B cell (primary cell): ENCODE measurements at regions not wholly inside any gene's neighbourhood (a gene's known extent, or its start where the extent isn't known, plus 50 kb on each side); places are given as distances from the start of the nearest gene placed in this dataset.

Source experiments
- ATAC-seq: fragments of 200-7000 bp; cut with Tn5 transposase; one replicate; pipeline ENCODE4 v1.10.0; 2021; ENCODE audit warnings: low read depth, mild to moderate bottlenecking, moderate number of reproducible peaks, moderate library complexity
- CTCF ChIA-PET: fragments of 350-600 bp; sonication (Branson Sonifier 250); formaldehyde crosslinking; loops from one replicate; lab custom pipeline; 2021; ENCODE audit warnings: antibody characterized with exemption, inconsistent platforms; lab: Charles Lee
- POLR2A ChIA-PET: fragments of 350-600 bp; sonication (Branson Sonifier 250); formaldehyde crosslinking; loops from one replicate; lab custom pipeline; 2021; ENCODE audit warnings: antibody characterized with exemption; lab: Charles Lee
- DNase-seq: peaks from one replicate; pipeline ENCODE4 v3.0.0; 2013
- H2AFZ ChIP-seq: 2 replicates; pipeline ENCODE4 v1.6.1; 2012; ENCODE audit warnings: mild to moderate bottlenecking, low read depth, low read length; ENCODE audit not compliant: insufficient read depth, poor library complexity, severe bottlenecking
- H3K27ac ChIP-seq, 2 donors: 1 replicate in 1 of 2; 2 replicates in 1 of 2; pipeline ENCODE4 v1.5.1; 2012 to 2013; ENCODE audit warnings: low read length in 2 of 2, mild to moderate bottlenecking in 2 of 2, moderate library complexity in 1 of 2
- H3K27me3 ChIP-seq, 4 experiments: fragments of 200-600 bp in 1 of 4; sonication (generic) in 1 of 4; replicated peaks in 1 of 4; 1 replicate in 2 of 4; 2 replicates in 2 of 4; pipeline versions ENCODE4 v1.6.1 to v1.7.0; 2013 to 2016; ENCODE audit warnings: low read length in 3 of 4, mild to moderate bottlenecking in 2 of 4, mixed read lengths in 1 of 4, moderate library complexity in 1 of 4; ENCODE audit not compliant: insufficient read depth in 4 of 4, control insufficient read depth in 3 of 4; ENCODE audit errors: control extremely low read depth in 1 of 4
- H3K36me3 ChIP-seq, 2 experiments: replicated peaks in 1 of 2; 1 replicate in 1 of 2; 2 replicates in 1 of 2; pipeline versions ENCODE4 v1.6.1 to v1.7.1; 2013; ENCODE audit warnings: low read length in 1 of 2; ENCODE audit not compliant: insufficient read depth in 2 of 2, control insufficient read depth in 1 of 2; ENCODE audit errors: control extremely low read depth in 1 of 2, extremely low read depth in 1 of 2
- H3K4me1 ChIP-seq, 2 donors: fragments of 200-600 bp in 1 of 2; sonication (generic) in 1 of 2; 1 replicate in 1 of 2; 2 replicates in 1 of 2; pipeline versions ENCODE4 v1.5.1 to v1.6.1; 2013 to 2017; ENCODE audit warnings: low read length in 2 of 2; ENCODE audit not compliant: control insufficient read depth in 2 of 2, insufficient read depth in 2 of 2
- H3K4me2 ChIP-seq: replicated peaks from 2 replicates; pipeline ENCODE3; 2012; ENCODE audit warnings: mild to moderate bottlenecking, low read depth, low read length; ENCODE audit not compliant: poor library complexity, severe bottlenecking
- H3K4me3 ChIP-seq, 5 experiments: fragments of 200-600 bp in 1 of 5; sonication (generic) in 1 of 5; 1 replicate in 3 of 5; 2 replicates in 2 of 5; pipeline versions ENCODE4 v1.5.1 to v1.7.0; 2011 to 2016; ENCODE audit warnings: low read length in 4 of 5, mild to moderate bottlenecking in 4 of 5, low read depth in 2 of 5, control low read depth in 1 of 5, moderate library complexity in 1 of 5; ENCODE audit not compliant: insufficient read depth in 1 of 5; ENCODE audit errors: control extremely low read depth in 1 of 5, extremely low read depth in 1 of 5
- H3K79me2 ChIP-seq: fragments of 200-600 bp; sonication (generic); one replicate; pipeline ENCODE4 v1.6.0; 2016; ENCODE audit warnings: low read length; ENCODE audit not compliant: control insufficient read depth, insufficient read depth
- H3K9ac ChIP-seq: fragments of 200-600 bp; sonication (generic); 2 replicates; pipeline ENCODE4 v1.6.1; 2017; ENCODE audit warnings: mild to moderate bottlenecking, low read length, moderate library complexity
- H3K9me3 ChIP-seq, 3 donors: one replicate each; pipeline versions ENCODE4 v1.6.1 to v1.7.1; 2013; ENCODE audit warnings: low read length in 2 of 3; ENCODE audit not compliant: control insufficient read depth in 2 of 3, insufficient read depth in 1 of 3; ENCODE audit errors: control extremely low read depth in 1 of 3
- H4K20me1 ChIP-seq: 2 replicates; pipeline ENCODE4 v1.6.0; 2012; ENCODE audit warnings: mild to moderate bottlenecking, low read length; ENCODE audit not compliant: insufficient read depth, control insufficient read depth, poor library complexity, severe bottlenecking
- H3K27ac Mint-ChIP-seq: one replicate; pipeline ENCODE4 v1.8.0; 2021; ENCODE audit warnings: mixed read lengths
- H3K27me3 Mint-ChIP-seq: one replicate; pipeline ENCODE4 v1.8.0; 2021; ENCODE audit warnings: mixed read lengths
- H3K4me1 Mint-ChIP-seq: one replicate; pipeline ENCODE4 v1.8.0; 2021; ENCODE audit warnings: mixed read lengths
- H3K4me3 Mint-ChIP-seq: one replicate; pipeline ENCODE4 v1.8.0; 2021; ENCODE audit warnings: mixed read lengths
- H3K9me3 Mint-ChIP-seq: one replicate; pipeline ENCODE4 v1.8.0; 2022; ENCODE audit warnings: mixed read lengths; ENCODE audit not compliant: insufficient read depth
- CTCF ChIP-seq: fragments of 200-600 bp; IDR thresholded peaks from one replicate; pipeline ENCODE4 v1.8.0; 2022; ENCODE audit warnings: antibody characterized with exemption, mild to moderate bottlenecking
- EZH2 ChIP-seq: IDR thresholded peaks from 2 replicates; pipeline ENCODE4 v1.6.1; 2012; ENCODE audit warnings: borderline replicate concordance, low read depth, mild to moderate bottlenecking, moderate library complexity, low read length; ENCODE audit not compliant: insufficient read depth, poor library complexity, severe bottlenecking
- WGBS: methylation state at CpG from one replicate; pipeline ENCODE4 v1.1.5; 2013; ENCODE audit warnings: missing lambda C conversion rate; ENCODE audit not compliant: insufficient coverage; 5-methylcytosine and 5-hydroxymethylcytosine counted together
- intact Hi-C: fragments of 100-400 bp; cut with micrococcal nuclease; formaldehyde crosslinking; loops from one replicate; pipeline ENCODE4 v1.10.0; 2022

DNA sequence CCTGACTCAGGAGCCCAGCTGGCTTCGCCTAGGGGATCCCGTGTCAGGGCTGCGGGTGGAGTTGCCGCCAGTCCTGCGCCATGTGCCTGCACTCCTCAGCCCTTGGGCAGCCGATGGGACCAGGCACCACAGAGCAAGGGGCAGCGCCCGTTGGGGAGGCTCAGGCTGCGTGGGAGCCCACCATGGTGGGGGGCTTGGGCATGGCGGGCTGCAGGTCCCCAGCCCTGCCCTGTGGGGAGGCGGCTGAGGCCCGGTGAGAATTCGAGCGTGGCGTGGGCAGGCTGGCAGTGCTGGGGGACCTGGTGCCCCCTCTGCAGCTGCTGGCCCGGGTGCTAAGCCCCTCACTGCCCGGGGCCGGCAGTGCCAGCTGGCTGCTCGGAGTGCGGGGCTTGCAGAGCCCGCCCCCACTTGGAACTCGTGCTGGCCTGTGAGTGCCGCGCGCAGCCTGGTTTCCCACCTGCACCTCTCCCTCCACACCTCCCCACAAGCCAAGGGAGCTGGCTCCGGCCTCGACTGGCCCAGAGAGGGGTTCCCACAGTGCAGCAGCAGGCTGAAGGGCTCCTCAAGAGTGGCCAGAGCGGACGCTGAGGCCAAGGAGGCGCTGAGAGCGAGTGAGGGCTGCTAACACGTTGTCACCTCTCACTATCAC lies 135.1 kb upstream of the SEL1L start:
- no peak overlapping the region for H3K27ac ChIP-seq
- no peaks in the 10 kb centered on the region for H3K27me3 Mint-ChIP-seq
- TF ChIP-seq EZH2, result no peak
- no peak for TF ChIP-seq CTCF
- no peaks in the 10 kb centered on the region for H3K79me2 ChIP-seq
- H3K27me3 ChIP-seq, result no peaks in the 10 kb centered on the region
- H2AFZ ChIP-seq, result no peak overlapping the region
- ChIA-PET CTCF (no interaction called here), POLR2A (no interaction called here)
- no peaks in the 10 kb centered on the region for H3K4me1 ChIP-seq
- no peaks in the 10 kb centered on the region for H3K36me3 ChIP-seq
- peaks cover 0 to 14% (median 0%) of the 10 kb centered on the region in 3 donors for H3K9me3 ChIP-seq
- ATAC-seq (no peak), DNase-seq (no peak)
- H4K20me1 ChIP-seq, result no peaks in the 10 kb centered on the region
- H3K4me3 ChIP-seq, result no peak overlapping the region
- no peaks in the 10 kb centered on the region for H3K9me3 Mint-ChIP-seq
- intact Hi-C loops, result no loop called here
- H3K4me1 Mint-ChIP-seq, result no peaks in the 10 kb centered on the region
- 92% methylated on average over 27 of the region's 32 CpGs for WGBS
- H3K4me2 ChIP-seq, result no peak overlapping the region
- no peak overlapping the region for H3K4me3 Mint-ChIP-seq
- no peak overlapping the region for H3K9ac ChIP-seq
- no peak overlapping the region for H3K27ac Mint-ChIP-seq

DNA sequence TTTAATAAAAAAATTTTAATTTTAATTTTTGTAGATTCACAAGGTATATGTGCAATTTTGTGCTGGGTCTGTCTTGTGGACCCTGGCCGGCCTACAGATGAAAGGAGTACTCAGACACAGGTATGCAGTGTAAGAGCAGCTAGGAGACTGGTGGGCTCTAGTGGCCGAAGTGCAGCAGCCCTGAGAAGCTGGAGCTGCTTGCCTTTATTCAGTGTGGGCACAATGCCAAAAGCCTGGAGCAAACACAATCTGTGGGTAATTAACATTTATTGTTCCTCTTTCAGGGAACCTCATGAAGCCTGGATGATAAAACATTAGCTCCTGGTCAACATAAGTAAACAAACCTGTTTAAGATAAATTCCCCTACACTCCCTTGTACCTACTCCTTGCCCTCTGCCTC lies 135.7 kb upstream of the SEL1L start:
- Histone ChIP-seq H4K20me1 (no peaks in the 10 kb centered on the region), H2AFZ (no peak overlapping the region), H3K27ac (no peak overlapping the region), H3K27me3 (no peaks in the 10 kb centered on the region), H3K79me2 (no peaks in the 10 kb centered on the region), H3K4me2 (no peak overlapping the region), H3K9me3 (peaks cover 0 to 10% (median 0%) of the 10 kb centered on the region in 3 donors), H3K9ac (no peak overlapping the region), H3K4me1 (no peaks in the 10 kb centered on the region), H3K4me3 (no peak overlapping the region), H3K36me3 (no peaks in the 10 kb centered on the region)
- H3K27me3 Mint-ChIP-seq, result no peaks in the 10 kb centered on the region
- no peak overlapping the region for H3K27ac Mint-ChIP-seq
- intact Hi-C loops, result no loop called here
- POLR2A ChIA-PET, result no interaction called here
- TF ChIP-seq EZH2, result no peak
- no peak for TF ChIP-seq CTCF
- no peak overlapping the region for H3K4me3 Mint-ChIP-seq
- WGBS, result 100% methylated on average over 2 of the region's 2 CpGs
- no peaks in the 10 kb centered on the region for H3K4me1 Mint-ChIP-seq
- no peak for DNase-seq
- no peak for ATAC-seq
- no peaks in the 10 kb centered on the region for H3K9me3 Mint-ChIP-seq
- CTCF ChIA-PET, result no interaction called here
